ENCODE measurements at regions not wholly inside any gene's neighbourhood (a gene's known extent, or its start where the extent isn't known, plus 50 kb on each side); places are given as distances from the start of the nearest gene placed in this dataset.

DNA sequence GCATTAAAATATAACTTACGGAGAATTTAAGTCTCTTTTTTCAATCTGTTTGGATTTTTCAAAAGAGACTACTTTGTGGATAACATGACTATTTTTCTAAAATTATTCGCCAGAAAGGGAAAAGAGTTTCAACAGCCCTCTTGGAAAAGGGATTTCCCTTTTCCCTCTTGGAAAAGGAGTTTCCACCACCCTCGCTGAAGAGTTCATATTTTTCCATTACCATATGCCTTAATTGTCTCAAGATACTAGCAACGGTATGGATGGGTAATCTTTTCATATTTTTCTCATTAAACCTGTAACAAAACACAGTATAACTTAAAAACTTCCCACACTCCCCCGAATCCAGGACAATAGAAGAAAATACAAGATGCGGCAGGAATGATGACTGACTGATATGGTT lies 66.1 kb upstream of the SPATA12 start:
- DNase-seq: no peak
- Mint-ChIP-seq H3K4me1 (peaks cover 0 to 6% (median 4%) of the 10 kb centered on the region in 3 donors), H3K27ac (peak overlapping the region in 1 of 6 donors; percentile 27), H3K9me3 (peaks cover 0 to 5% (median 0%) of the 10 kb centered on the region in 7 donors), H3K36me3 (no peaks in the 10 kb centered on the region), H3K27me3 (peaks cover 15 to 22% (median 19%) of the 10 kb centered on the region in 3 donors), H3K4me3 (no peak overlapping the region)
- no peak for ATAC-seq (ENCODE audit: low read depth in 2 of 2)

DNA sequence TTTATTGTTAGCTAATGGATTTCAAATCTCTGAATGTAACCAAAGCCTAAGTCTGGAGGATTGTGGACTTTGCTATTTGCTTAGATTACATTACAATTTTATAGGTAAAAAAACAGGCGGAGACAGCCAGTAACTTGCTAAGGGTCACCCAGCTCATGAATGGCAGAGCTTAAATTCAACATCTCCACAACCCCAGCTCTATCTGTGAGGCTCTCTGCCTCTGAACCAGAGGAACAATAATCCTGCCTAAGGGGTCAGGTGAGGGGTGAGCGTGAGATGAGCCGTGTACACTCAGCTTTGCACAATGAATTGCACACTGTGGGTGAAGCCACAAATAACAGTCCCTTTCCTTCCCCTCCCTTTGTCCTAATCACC lies 69.8 kb upstream of the SPATA12 start:
- ATAC-seq (ENCODE audit: low read depth in 2 of 2) (no peak), DNase-seq (no peak)
- Mint-ChIP-seq H3K36me3 (no peaks in the 10 kb centered on the region), H3K27me3 (peaks cover 16 to 24% (median 19%) of the 10 kb centered on the region in 3 donors), H3K4me3 (no peak overlapping the region), H3K27ac (peak overlapping the region in 1 of 6 donors; percentile 60), H3K9me3 (peaks cover 0 to 4% (median 0%) of the 10 kb centered on the region in 7 donors), H3K4me1 (peaks cover 2 to 7% (median 4%) of the 10 kb centered on the region in 3 donors)

GRCh38 chr3:56989977-56990640 lies 70.4 kb upstream of the SPATA12 start:
- Mint-ChIP-seq H3K36me3 (no peaks in the 10 kb centered on the region), H3K27ac (no peak overlapping the region), H3K27me3 (peaks cover 16 to 20% (median 19%) of the 10 kb centered on the region in 3 donors), H3K9me3 (no peaks in the 10 kb centered on the region), H3K4me1 (peaks cover 0 to 6% (median 2%) of the 10 kb centered on the region in 3 donors), H3K4me3 (no peak overlapping the region)
- DNase-seq (no peak), ATAC-seq (ENCODE audit: low read depth in 2 of 2) (no peak)

GRCh38 chr3:56989169-56989976 lies 71.1 kb upstream of the SPATA12 start:
- Mint-ChIP-seq H3K9me3 (no peaks in the 10 kb centered on the region), H3K27me3 (peaks cover 16 to 20% (median 19%) of the 10 kb centered on the region in 3 donors), H3K4me1 (peaks cover 0 to 5% (median 2%) of the 10 kb centered on the region in 3 donors), H3K4me3 (no peak overlapping the region), H3K36me3 (no peaks in the 10 kb centered on the region), H3K27ac (no peak overlapping the region)
- no peak for DNase-seq
- peak in 1 of 2 donors; percentile 13 for ATAC-seq (ENCODE audit: low read depth in 2 of 2)

GRCh38 chr3:56988458-56989168 lies 71.9 kb upstream of the SPATA12 start:
- no peaks in the 10 kb centered on the region for H3K36me3 Mint-ChIP-seq
- H3K9me3 Mint-ChIP-seq: no peaks in the 10 kb centered on the region
- H3K4me3 Mint-ChIP-seq: no peak overlapping the region
- DNase-seq (peak; percentile 57), ATAC-seq (ENCODE audit: low read depth in 2 of 2) (peak; percentile 54 to 73)
- H3K27ac Mint-ChIP-seq: no peak overlapping the region
- peaks cover 16 to 20% (median 19%) of the 10 kb centered on the region in 3 donors for H3K27me3 Mint-ChIP-seq
- peaks cover 0 to 5% (median 2%) of the 10 kb centered on the region in 3 donors for H3K4me1 Mint-ChIP-seq

GRCh38 chr3:56987238-56987895 lies 73.1 kb upstream of the SPATA12 start:
- Mint-ChIP-seq H3K9me3 (no peaks in the 10 kb centered on the region), H3K36me3 (no peaks in the 10 kb centered on the region), H3K4me1 (peaks cover 0 to 5% (median 2%) of the 10 kb centered on the region in 3 donors), H3K27me3 (peaks cover 16 to 20% (median 19%) of the 10 kb centered on the region in 3 donors), H3K4me3 (peak overlapping the region in 1 of 8 donors; percentile 15), H3K27ac (peak overlapping the region in 1 of 6 donors; percentile 60)
- DNase-seq: no peak
- ATAC-seq (ENCODE audit: low read depth in 2 of 2): no peak

GRCh38 chr3:56986347-56986746 lies 74.1 kb upstream of the SPATA12 start:
- DNase-seq (no peak), ATAC-seq (ENCODE audit: low read depth in 2 of 2) (no peak)
- Mint-ChIP-seq H3K27me3 (peaks cover 16 to 20% (median 19%) of the 10 kb centered on the region in 3 donors), H3K36me3 (no peaks in the 10 kb centered on the region), H3K4me1 (peaks cover 0 to 5% (median 2%) of the 10 kb centered on the region in 3 donors), H3K4me3 (no peak overlapping the region), H3K9me3 (no peaks in the 10 kb centered on the region), H3K27ac (peak overlapping the region in 1 of 6 donors; percentile 93)

DNA sequence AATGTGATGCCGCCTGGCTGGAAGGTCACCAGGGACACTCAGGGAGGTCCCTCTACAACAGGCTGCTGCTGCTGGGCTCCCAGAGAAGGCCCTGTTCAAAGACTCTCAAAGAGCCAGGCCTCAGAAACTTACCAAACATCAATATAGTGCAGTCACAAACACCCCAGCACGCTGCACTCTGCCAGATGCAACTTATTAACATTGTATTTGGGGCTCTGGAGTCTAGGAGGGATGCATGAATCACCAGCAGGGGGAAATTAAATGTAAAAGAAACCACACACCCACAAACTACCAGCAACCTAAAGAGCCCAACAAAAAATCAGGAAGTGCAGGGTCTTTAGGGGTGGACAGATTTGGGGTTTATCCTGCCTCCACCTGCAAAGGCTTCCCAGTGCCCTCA lies 74.6 kb upstream of the SPATA12 start:
- Mint-ChIP-seq H3K9me3 (no peaks in the 10 kb centered on the region), H3K27ac (peak overlapping the region in 1 of 6 donors; percentile 47), H3K4me3 (no peak overlapping the region), H3K4me1 (peaks cover 0 to 5% (median 2%) of the 10 kb centered on the region in 3 donors), H3K27me3 (peaks cover 12 to 15% (median 14%) of the 10 kb centered on the region in 3 donors), H3K36me3 (no peaks in the 10 kb centered on the region)
- ATAC-seq (ENCODE audit: low read depth in 2 of 2) (no peak), DNase-seq (no peak)

DNA sequence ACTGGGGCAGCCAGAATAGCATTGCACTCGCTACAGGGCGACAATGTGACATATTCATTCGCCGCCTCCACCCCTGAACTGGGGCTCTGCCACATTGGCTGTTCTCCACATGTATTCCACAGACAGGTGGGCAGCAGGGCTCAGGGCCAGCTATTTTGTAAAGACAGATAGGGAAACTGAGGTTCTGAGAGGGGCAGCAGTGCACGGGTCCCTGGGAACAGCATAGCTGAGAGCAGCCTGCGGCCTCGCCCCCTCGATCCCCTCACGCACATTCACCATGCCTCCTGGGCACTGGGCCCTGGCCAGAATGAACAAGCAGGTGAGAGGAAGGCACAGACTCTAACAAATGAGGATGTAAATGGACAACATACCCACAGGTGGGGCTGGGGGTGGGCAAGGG lies 75.0 kb upstream of the SPATA12 start:
- ATAC-seq (ENCODE audit: low read depth in 2 of 2) (no peak), DNase-seq (no peak)
- no peaks in the 10 kb centered on the region for H3K36me3 Mint-ChIP-seq
- peak overlapping the region in 1 of 6 donors; percentile 47 for H3K27ac Mint-ChIP-seq
- peaks cover 0 to 5% (median 2%) of the 10 kb centered on the region in 3 donors for H3K4me1 Mint-ChIP-seq
- peaks cover 10 to 13% (median 10%) of the 10 kb centered on the region in 3 donors for H3K27me3 Mint-ChIP-seq
- no peaks in the 10 kb centered on the region for H3K9me3 Mint-ChIP-seq
- no peak overlapping the region for H3K4me3 Mint-ChIP-seq

DNA sequence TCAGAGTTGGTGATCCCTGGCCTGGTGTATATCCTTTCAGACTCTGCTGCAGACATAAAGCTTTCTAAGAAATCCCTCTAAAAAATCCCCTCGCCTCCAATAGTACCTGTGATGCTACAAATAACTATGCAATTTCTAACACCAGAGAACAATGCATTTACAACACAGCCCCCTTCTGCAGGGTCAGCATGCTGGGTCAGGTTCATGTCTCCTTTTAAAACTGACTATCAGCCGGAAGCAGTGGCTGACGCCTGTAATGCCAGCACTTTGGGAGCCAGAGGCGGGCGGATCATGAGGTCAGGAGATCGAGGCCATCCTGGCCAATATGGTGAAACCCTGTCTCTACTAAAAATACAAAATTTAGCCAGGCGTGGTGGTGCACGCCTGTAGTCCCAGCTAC lies 77.0 kb upstream of the SPATA12 start:
- H3K4me3 Mint-ChIP-seq: no peak overlapping the region
- H3K9me3 Mint-ChIP-seq: no peaks in the 10 kb centered on the region

DNA sequence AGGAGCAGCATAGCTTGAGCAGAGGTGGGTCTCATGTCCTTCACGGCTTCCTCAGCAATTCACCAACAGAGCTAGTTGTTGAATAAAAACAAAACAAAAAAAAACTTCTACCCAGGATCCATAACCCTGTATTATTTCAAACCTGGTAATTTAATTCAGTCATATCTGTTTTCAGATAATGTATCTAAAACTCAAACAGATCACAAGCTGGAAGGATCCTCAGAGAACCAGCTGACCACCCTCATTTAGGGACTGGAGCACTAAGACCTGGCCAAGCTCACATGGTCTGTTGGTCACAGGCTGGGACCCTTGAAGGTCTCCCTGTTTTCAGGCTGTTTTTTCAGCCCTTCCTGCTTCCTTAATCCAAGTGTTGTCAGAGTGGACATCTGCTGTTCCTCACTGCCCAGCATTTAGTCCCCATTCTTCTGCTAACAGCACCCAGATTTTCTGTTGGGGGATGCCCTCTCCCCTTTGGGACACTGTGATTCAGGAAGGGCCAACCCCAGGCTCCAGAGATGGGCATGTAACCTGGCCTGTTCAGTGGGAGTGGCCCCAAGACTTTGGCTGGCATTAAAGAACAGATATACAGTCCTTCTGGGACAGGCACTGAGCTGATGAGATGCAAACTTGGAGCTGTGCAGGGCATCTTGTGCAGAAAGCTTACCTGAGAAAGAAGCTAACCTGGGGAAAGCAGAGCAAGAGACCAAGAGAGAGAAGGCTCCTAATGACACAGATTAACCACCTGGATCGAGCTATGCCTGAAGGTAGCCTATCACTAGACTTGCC lies 78.8 kb upstream of the SPATA12 start:
- Mint-ChIP-seq H3K36me3 (no peaks in the 10 kb centered on the region), H3K9me3 (no peaks in the 10 kb centered on the region), H3K4me3 (no peak overlapping the region), H3K4me1 (peaks cover 0 to 5% (median 0%) of the 10 kb centered on the region in 3 donors), H3K27me3 (no peaks in the 10 kb centered on the region), H3K27ac (peak overlapping the region in 2 of 6 donors; percentile 24 to 76)
- no peak for DNase-seq
- ATAC-seq (ENCODE audit: low read depth in 2 of 2): no peak

More for the DNA sequence above, 77.0 kb upstream of the SPATA12 start:
- H3K4me1 Mint-ChIP-seq: peaks cover 0 to 5% (median 0%) of the 10 kb centered on the region in 3 donors
- no peaks in the 10 kb centered on the region for H3K27me3 Mint-ChIP-seq
- peak overlapping the region in 1 of 6 donors; percentile 88 for H3K27ac Mint-ChIP-seq
- DNase-seq (no peak), ATAC-seq (ENCODE audit: low read depth in 2 of 2) (no peak)
- no peaks in the 10 kb centered on the region for H3K36me3 Mint-ChIP-seq

GRCh38 chr3:56980798-56981390 lies 79.6 kb upstream of the SPATA12 start:
- Mint-ChIP-seq H3K27me3 (no peaks in the 10 kb centered on the region), H3K9me3 (no peaks in the 10 kb centered on the region), H3K4me3 (no peak overlapping the region), H3K27ac (no peak overlapping the region), H3K4me1 (peaks cover 0 to 5% (median 0%) of the 10 kb centered on the region in 3 donors), H3K36me3 (no peaks in the 10 kb centered on the region)
- no peak for DNase-seq
- no peak for ATAC-seq (ENCODE audit: low read depth in 2 of 2)
